Large intestine (tissue), 3 donors: ENCODE measurements at regions not wholly inside any gene's neighbourhood (a gene's known extent, or its start where the extent isn't known, plus 50 kb on each side); places are given as distances from the start of the nearest gene placed in this dataset.

Source experiments
- DNase-seq, 2 donors: peaks; one replicate each; pipeline versions ENCODE4 v3.0.0 to v3.0.0-alpha.2; 2013
- H3K27ac ChIP-seq: one replicate; pipeline ENCODE4 v1.5.1; 2013; ENCODE audit warnings: low read length
- H3K27me3 ChIP-seq: 2 replicates; pipeline ENCODE4 v1.6.1; 2013; ENCODE audit warnings: low read length; ENCODE audit not compliant: control insufficient read depth, insufficient read depth
- H3K36me3 ChIP-seq: 2 replicates; pipeline ENCODE4 v1.6.1; 2013; ENCODE audit warnings: low read length; ENCODE audit not compliant: control insufficient read depth, insufficient read depth
- H3K4me1 ChIP-seq: one replicate; pipeline ENCODE4 v1.6.1; 2013; ENCODE audit warnings: low read length; ENCODE audit not compliant: control insufficient read depth, insufficient read depth
- H3K4me3 ChIP-seq: one replicate; pipeline ENCODE4 v1.5.1; 2013; ENCODE audit warnings: low read length
- H3K9me3 ChIP-seq: one replicate; pipeline ENCODE4 v1.6.1; 2013; ENCODE audit warnings: mild to moderate bottlenecking, low read depth, low read length, moderate library complexity; ENCODE audit not compliant: control insufficient read depth
- WGBS: methylation state at CpG from one replicate; pipeline ENCODE4 v1.1.5; 2013; ENCODE audit warnings: low lambda C conversion rate; ENCODE audit not compliant: insufficient coverage; 5-methylcytosine and 5-hydroxymethylcytosine counted together

DNA sequence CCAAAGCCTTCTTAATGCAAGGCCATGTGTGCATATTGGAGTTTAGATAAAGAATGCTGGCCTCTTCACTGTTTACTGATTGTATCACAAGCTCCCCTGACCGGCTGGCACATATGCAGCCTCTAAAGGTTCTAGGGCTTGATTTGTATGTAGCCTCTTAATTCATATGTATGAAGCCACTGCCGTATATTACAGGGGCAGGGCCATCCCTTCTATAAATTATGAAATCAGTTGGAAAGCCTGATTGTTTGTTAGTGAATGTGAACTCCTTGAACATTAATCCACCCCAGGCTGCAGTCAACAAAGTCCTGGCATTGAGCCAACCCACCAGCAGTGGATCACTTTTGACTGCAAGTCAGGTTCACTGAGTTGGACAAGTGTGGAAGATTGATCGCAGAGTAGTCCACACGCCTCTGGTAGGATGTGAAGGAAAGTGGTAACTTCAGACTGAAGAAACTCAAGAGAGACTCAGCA is 61.6 kb upstream of the PARD3B start:
- WGBS: no CpG with 5 or more reads among the region's 4 CpGs
- no peaks in the 10 kb centered on the region for H3K36me3 ChIP-seq
- H3K4me3 ChIP-seq: no peak overlapping the region
- H3K27ac ChIP-seq: no peak overlapping the region
- peak; percentile 6 to 47 for DNase-seq
- no peaks in the 10 kb centered on the region for H3K9me3 ChIP-seq
- H3K27me3 ChIP-seq: no peaks in the 10 kb centered on the region
- H3K4me1 ChIP-seq: peaks cover 17% of the 10 kb centered on the region

DNA sequence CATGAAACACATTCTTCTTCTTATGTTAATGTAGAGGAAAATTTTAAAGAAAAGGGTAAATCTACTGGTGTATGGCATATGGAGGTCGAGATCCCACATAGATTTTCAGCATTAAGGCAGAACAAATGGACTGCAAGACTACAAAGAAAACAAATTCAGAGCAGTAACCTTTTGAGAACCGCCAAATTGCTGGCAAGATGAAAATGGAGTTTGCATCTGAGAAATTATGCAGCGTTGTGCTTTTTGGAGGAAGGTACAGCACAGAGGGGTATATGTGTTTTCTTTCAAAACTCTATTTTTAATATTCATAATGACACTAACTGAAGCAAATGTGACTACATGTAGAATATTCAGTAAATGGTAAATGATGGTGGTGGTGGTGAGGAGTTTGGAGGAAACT is 59.0 kb upstream of the PARD3B start:
- Histone ChIP-seq H3K4me3 (no peak overlapping the region), H3K36me3 (no peaks in the 10 kb centered on the region), H3K9me3 (no peaks in the 10 kb centered on the region), H3K27ac (no peak overlapping the region), H3K27me3 (no peaks in the 10 kb centered on the region), H3K4me1 (peaks cover 17% of the 10 kb centered on the region)
- no peak for DNase-seq
- whole genome bisulfite sequencing: 50% methylated on average over 1 of the region's 3 CpGs

DNA sequence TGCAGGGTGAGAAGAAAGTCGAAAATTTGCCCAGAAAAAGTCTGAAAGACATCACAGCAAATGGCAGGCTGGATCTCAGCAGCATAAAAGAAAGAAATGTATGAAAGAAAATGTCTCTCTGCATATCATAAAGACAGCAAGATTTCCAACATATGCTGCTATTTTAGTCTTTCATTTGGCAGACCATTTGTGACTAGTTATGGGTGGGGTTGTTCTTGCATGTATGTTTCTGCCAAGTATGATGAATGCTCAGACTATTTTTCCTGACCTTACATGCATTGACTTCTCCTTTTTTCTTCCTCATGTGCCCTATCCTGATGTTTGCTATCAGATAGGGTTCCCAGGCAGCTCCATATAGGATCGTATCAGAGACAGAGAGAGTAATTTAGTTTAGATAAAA is 58.5 kb upstream of the PARD3B start:
- H3K4me1 ChIP-seq: peaks cover 17% of the 10 kb centered on the region
- no peaks in the 10 kb centered on the region for H3K36me3 ChIP-seq
- DNase-seq: no peak
- WGBS: 100% methylated on average over 1 of the region's 2 CpGs
- H3K27me3 ChIP-seq: no peaks in the 10 kb centered on the region
- H3K4me3 ChIP-seq: no peak overlapping the region
- no peak overlapping the region for H3K27ac ChIP-seq
- no peaks in the 10 kb centered on the region for H3K9me3 ChIP-seq

DNA sequence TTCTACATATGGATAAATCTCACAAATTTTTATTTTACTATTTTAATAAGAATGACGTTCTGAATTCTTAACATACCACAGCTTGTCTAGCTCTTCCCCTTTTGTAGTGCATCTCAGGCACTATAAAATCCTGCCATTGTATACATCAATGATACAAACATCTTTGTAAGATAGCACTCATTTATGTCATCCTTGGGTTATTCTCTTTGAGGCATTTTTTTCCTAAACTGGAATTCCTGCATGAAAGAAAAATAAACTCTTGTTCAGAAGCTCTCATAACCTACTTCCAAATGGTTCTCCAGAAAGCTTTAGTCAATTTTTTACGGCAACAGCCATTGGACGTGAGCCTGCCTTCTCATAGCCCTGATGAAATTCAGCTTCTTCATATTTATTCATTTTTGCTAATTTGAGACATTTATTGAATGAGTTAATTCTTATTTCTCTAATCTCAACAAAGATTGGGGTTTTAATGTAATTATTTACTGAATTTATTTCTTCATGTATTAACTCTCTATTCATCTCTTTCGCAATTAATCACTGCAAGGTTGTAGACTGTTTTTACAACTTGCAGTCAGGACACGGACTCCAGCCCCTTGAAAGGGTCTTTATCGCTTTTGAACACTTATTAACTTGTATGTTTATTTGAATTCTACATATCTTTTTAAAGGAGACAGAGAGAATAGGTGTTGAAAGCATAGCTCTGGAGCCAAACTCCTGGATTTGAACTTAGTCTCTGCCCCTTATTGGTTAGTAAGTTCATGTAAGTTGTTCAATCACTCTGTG is 57.6 kb upstream of the PARD3B start:
- H3K9me3 ChIP-seq: no peaks in the 10 kb centered on the region
- WGBS: 23% methylated on average over 2 of the region's 6 CpGs

DNA sequence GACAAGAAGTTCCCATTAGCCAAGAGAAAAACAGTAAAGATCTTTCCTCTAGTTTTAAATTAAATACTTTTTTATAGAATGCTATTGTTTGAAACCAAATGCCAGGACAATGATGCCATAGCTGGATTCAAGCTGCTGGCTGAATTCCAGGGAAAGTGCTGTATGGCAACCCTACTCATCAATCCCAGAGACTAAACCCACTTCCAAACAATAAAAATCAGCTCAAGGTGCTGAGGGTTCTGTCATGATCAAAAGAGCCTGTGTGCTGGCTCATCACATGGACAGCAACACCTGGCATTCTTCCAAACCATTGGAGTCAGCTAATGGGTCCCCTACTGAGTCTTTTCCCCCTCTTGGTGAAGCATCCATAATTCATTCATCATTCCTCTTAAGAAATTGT is 53.7 kb upstream of the PARD3B start:
- no peak overlapping the region for H3K27ac ChIP-seq
- H3K4me1 ChIP-seq: peaks cover 8% of the 10 kb centered on the region
- no peaks in the 10 kb centered on the region for H3K36me3 ChIP-seq
- no peak for DNase-seq
- H3K9me3 ChIP-seq: no peaks in the 10 kb centered on the region
- H3K27me3 ChIP-seq: no peaks in the 10 kb centered on the region
- no peak overlapping the region for H3K4me3 ChIP-seq

More for the DNA sequence above, 57.6 kb upstream of the PARD3B start:
- peak; percentile 58 to 81 for DNase-seq
- Histone ChIP-seq H3K4me1 (peaks cover 17% of the 10 kb centered on the region), H3K27ac (no peak overlapping the region), H3K27me3 (no peaks in the 10 kb centered on the region), H3K4me3 (no peak overlapping the region), H3K36me3 (no peaks in the 10 kb centered on the region)

DNA sequence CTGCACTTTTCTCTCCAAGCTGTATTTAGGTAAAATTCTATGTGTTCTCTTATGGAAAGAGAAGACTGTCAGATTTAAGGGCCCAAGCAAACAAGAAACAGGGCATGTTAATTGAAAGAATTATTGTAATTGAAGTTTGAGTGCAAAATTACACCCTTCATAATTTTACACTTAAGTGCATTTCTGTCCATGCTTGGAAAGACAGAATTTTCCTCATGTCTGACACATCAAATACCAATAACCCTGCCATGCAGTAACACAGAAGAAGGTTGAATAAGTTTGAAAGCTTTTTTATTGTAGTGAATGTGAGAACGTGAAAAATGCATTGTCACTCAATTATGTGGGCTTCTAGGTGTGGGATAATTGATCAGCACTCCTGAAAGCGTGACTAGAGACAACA is 52.9 kb upstream of the PARD3B start:
- Histone ChIP-seq H3K9me3 (no peaks in the 10 kb centered on the region), H3K27ac (no peak overlapping the region), H3K27me3 (no peaks in the 10 kb centered on the region), H3K4me3 (no peak overlapping the region), H3K4me1 (peaks cover 2% of the 10 kb centered on the region), H3K36me3 (no peaks in the 10 kb centered on the region)
- DNase-seq: no peak
- WGBS: 90% methylated on average over 2 of the region's 2 CpGs

DNA sequence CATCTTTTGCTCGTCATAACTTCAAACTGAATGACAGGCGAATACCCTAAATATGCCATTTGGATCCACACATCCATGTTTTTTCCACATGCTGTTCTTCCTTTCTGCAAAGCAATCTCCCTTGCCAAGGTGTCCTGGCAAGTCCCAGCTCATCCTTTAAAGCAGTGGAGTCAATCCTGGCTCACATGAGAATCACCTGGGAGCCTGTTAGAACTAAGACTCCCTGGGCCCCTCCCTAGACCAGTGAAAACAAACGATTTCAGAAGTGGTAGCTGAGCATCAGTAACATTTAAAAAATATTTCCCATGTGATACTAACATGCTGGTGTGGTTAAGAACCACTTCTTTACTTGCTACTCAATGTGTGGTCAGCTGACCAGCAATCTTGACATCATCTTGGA is 50.6 kb upstream of the PARD3B start:
- DNase-seq: no peak

DNA sequence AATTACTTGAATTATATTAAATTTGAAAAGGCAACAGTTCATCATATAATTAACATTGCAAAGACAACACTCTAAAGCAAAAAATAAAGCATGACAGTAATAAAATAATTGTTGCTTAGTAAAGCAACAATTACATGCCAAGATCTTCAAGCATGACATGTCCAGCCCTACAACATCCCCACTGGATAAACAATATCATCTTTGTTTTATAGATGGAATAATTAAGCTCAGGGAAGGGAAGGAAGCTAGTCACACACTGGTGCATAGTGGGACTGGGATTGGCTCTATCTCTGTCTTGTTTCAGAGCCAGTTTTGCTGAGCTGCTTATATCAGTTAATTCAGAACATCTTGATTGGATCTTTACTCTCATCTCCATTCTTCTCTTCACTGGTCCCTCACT is 49.9 kb upstream of the PARD3B start:
- Histone ChIP-seq H3K27ac (no peak overlapping the region), H3K36me3 (no peaks in the 10 kb centered on the region), H3K4me3 (no peak overlapping the region), H3K4me1 (no peaks in the 10 kb centered on the region), H3K9me3 (no peaks in the 10 kb centered on the region), H3K27me3 (no peaks in the 10 kb centered on the region)
- no peak for DNase-seq

More for the DNA sequence above, 50.6 kb upstream of the PARD3B start:
- Histone ChIP-seq H3K9me3 (no peaks in the 10 kb centered on the region), H3K4me3 (no peak overlapping the region), H3K36me3 (no peaks in the 10 kb centered on the region), H3K27me3 (no peaks in the 10 kb centered on the region), H3K27ac (no peak overlapping the region), H3K4me1 (no peaks in the 10 kb centered on the region)
- WGBS: 100% methylated on average over 2 of the region's 3 CpGs
